KBM-7 (cell line): ENCODE measurements at regions not wholly inside any gene's neighbourhood (a gene's known extent, or its start where the extent isn't known, plus 50 kb on each side); places are given as distances from the start of the nearest gene placed in this dataset.

Experiments used
- DNase-seq: peaks from one replicate; pipeline ENCODE4 v3.0.0-alpha.2; 2015
- in situ Hi-C: fragments of 300-500 bp; cut with MboI; formaldehyde crosslinking; loops from 2 replicates; pipeline ENCODE4 v1.14.3; 2020; ENCODE audit warnings: low sequenced_read_pairs, low pct_unique_long_range_greater_than_20kb, mixed read lengths

- peak; percentile 30 for DNase-seq
- in situ Hi-C loops: no loop called here
Observed at GRCh38 chr4:137124278-137124932, 407.9 kb downstream of the PCDH18 start.

DNA sequence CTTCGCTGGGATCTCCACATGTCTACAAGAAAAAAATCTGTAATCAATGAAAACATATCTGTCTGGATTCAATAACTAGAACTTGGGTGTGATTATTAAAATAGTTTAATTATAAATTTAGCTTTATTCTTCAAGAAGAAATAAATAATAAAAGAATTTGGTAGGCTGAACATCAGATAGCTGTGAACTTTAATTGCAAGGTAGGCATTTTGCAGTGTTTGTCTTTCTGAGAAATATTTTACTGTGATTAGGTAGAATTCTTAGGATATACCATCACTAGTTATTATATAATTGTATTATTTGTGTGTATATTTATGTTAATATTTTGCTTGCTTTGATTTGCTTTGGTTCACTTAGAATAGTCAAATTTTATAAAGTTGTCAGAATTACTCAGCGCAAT is 409.4 kb downstream of the PCDH18 start:
- no peak for DNase-seq
- in situ Hi-C loops: no loop called here

GRCh38 chr4:137116144-137116543 is 416.1 kb downstream of the PCDH18 start:
- no peak for DNase-seq
- in situ Hi-C loops: no loop called here

DNA sequence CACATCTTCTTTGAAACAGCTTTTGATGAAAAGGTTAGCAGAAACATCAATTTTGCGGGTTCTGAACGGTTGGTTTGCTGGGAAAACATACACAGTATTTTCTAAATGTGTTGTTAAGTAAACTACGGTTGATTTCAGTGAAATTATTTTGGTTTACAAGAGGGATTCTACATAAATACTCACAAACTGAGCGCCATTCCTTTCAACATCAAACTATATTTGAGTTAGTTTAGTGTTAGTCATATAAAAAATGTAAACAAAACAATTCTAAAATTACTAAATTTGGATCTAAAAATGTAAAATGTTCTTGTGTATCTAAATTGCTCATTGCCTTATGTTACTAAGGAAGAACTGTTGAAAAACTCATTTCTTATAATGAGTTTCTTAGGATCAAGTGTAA is 425.6 kb downstream of the PCDH18 start:
- no peak for DNase-seq
- in situ Hi-C loops: no loop called here

DNA sequence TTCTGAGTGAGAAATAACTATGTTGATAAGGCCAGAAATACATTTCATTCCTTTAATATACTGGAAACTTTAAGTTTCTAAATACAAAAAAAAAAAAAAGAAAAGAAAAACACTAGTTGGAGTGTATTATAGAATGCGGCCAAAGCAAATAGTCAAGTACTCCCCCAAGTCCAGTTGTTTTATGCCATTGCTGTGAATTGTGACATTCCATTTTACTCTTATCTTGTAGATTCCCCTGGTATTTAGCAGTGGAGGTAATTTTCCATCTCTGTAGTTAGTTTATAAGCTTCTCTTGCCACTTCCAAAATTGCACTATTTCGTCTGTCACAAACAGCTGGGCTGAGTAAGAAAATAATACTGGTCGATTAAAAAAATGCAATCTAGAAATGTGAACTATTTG is 426.0 kb downstream of the PCDH18 start:
- in situ Hi-C loops: no loop called here
- DNase-seq: no peak

DNA sequence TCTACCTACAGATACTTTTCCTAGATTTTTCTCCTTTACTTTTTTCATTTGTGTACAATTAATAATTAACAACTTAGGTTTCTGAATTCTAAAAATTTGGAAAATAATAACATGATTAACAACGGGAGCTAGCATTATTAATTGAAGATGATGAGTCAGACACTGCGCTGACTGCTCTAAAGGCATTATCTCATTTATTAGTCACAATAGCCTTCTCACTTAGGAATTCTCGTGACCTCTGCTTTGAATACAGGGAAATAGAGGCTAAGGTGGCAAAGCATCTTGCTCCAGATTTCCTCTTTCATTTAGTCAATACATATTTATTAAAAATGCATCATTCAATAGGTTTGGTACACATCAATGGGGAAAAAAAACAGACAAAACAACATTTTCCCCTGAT is 441.3 kb downstream of the PCDH18 start:
- no peak for DNase-seq
- in situ Hi-C loops: no loop called here

GRCh38 chr4:137083571-137084135 is 448.6 kb downstream of the PCDH18 start:
- in situ Hi-C loops: no loop called here
- DNase-seq: no peak

GRCh38 chr4:137082061-137082460 is 450.2 kb downstream of the PCDH18 start:
- no peak for DNase-seq
- in situ Hi-C loops: no loop called here

DNA sequence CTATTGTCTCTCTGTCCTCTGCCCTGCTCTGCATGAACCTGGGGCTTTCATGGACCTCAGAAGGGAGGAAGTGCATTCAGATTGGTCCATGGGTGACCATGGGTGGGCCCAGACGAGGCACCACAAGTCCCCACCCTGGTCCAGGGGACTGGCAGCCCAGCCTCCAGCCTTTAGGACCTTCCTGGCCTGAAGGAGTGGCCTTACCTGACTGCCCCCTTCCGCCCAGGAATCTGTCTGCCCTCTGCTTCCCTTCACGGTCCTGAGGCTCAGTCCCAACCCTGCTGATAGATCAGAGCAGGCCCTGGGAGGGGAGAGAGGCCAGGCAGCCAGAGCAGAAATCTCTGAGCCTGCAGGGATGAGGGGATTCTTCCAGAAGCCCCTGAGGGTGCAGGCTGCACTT is 455.4 kb downstream of the PCDH18 start:
- no peak for DNase-seq
- in situ Hi-C loops: no loop called here

- DNase-seq: no peak
- in situ Hi-C loops: no loop called here
Observed at GRCh38 chr4:137075586-137075985, 456.7 kb downstream of the PCDH18 start.

- no peak for DNase-seq
- in situ Hi-C loops: no loop called here
Observed at GRCh38 chr4:137070614-137071013, 461.7 kb downstream of the PCDH18 start.

DNA sequence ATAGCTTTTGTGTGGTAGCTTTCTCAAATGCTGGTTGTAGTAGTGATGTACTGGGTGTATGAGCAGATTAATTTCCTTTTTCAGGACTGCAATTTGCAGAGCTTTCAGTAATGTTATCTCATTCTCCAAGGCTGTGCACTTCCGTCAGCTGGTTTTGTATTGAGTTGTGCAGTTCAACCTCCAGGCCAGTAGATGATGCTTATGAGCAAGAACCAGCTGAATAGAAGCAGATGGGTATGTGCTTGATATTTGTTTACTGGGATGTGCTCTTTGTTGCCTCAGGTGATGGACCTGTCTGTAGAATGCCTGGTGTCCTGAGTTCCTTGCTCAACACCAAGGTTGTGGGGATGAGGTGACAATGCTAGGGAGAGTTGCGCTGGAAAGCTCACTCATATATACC is 462.8 kb downstream of the PCDH18 start:
- no peak for DNase-seq

DNA sequence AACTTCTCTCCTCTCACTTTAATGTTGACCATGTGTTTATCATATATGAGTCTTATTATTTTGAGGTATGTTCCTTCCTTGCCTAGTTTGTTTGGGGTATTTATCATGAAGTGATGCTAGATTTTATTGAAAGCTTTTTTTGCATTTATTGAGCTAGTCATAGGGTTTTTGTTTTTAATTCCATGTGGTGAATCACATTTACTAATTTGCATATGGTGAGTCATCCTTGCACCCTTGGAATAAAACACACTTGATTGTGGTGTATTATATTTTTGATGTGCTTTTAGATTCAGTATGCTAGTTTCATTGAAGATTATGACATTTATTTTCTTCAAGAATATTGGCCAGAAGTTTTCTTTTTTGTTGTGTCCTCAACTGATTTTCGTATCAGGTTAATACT is 464.6 kb downstream of the PCDH18 start:
- in situ Hi-C loops: no loop called here
- no peak for DNase-seq

More for the DNA sequence above, 462.8 kb downstream of the PCDH18 start:
- in situ Hi-C loops: no loop called here

- in situ Hi-C loops: no loop called here
Observed at GRCh38 chr4:137065311-137065710, 467.0 kb downstream of the PCDH18 start.

GRCh38 chr4:137063961-137064360 is 468.3 kb downstream of the PCDH18 start:
- in situ Hi-C loops: no loop called here
- no peak for DNase-seq

More at GRCh38 chr4:137065311-137065710, 467.0 kb downstream of the PCDH18 start:
- no peak for DNase-seq

GRCh38 chr4:137043184-137043583 is 489.1 kb downstream of the PCDH18 start:
- no peak for DNase-seq
- in situ Hi-C loops: no loop called here

DNA sequence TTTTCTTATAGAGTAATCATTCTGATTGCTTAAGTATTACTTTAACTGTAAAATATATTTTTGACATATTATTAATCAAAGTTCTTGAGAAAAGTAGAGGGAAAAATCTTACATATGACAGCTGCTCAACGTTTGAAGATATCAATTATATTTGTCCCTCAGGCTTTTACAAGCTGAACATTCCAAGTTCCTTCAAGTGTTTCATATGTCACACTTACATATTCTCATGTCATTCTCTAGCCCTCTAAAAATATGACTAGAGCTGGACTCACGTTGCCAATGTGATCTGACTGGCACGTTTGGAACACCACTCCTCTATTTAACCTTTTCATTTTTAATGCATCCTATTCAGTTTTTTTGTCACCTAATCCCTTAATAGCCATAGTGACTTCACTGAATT is 492.9 kb downstream of the PCDH18 start:
- in situ Hi-C loops: no loop called here
- DNase-seq: no peak

DNA sequence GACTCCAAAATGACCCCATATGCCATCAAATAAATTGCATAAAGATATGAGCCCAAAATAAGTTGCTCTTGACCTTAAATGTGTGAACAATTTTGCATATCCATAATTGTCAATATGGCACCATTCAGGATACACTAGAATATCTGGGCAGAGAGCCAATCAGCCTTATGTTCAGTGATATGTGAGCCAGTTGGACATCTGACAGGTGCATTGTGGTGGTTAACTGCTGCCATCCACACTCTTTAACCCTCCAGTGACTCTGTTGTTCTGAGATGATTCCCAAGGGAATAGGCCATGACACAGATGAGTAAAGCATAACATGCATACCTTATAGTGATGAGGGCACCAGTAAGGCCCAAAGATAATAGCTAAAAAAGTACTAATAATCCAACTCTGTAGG is 500.1 kb downstream of the PCDH18 start:
- in situ Hi-C loops: no loop called here
- DNase-seq: no peak

GRCh38 chr4:137029026-137029425 is 503.3 kb downstream of the PCDH18 start:
- in situ Hi-C loops: no loop called here
- no peak for DNase-seq

- no peak for DNase-seq
- in situ Hi-C loops: no loop called here
Observed at GRCh38 chr4:137025484-137026059, 506.7 kb downstream of the PCDH18 start.
